Stimulated activated CD4-positive, alpha-beta T cell treated with anti-CD3 and anti-CD28 coated beads, TNF-alpha, amount 100 ng/mL, for 48 hours (primary cell): ENCODE measurements at regions not wholly inside any gene's neighbourhood (a gene's known extent, or its start where the extent isn't known, plus 50 kb on each side); places are given as distances from the start of the nearest gene placed in this dataset.

ENCODE experiments used
- DNase-seq, 3 donors: peaks; one replicate each; pipeline ENCODE4 v3.0.0-alpha.2; 2020; ENCODE audit warnings: low read depth in 3 of 3

DNA sequence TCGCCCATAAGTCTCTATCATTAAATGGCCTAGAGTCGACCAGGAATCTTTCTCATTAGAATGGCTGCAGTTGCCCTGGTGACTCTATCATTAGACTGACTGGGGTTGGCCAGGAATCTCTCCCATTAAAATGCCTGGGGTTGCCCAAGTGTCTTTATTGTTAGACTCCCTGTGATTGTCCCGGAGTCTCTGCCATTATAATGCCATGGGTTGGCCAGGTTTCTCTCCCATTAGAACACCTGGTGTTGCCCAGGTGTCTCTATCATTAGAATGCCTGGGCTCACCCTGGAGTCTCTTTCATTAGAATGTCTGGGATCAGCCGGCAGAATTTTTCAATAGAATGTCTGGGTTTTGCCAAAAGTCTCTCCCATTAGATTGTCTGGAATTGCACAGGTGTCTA lies 1459.3 kb downstream of the UQCRFS1 start:
- DNase-seq = no peak

DNA sequence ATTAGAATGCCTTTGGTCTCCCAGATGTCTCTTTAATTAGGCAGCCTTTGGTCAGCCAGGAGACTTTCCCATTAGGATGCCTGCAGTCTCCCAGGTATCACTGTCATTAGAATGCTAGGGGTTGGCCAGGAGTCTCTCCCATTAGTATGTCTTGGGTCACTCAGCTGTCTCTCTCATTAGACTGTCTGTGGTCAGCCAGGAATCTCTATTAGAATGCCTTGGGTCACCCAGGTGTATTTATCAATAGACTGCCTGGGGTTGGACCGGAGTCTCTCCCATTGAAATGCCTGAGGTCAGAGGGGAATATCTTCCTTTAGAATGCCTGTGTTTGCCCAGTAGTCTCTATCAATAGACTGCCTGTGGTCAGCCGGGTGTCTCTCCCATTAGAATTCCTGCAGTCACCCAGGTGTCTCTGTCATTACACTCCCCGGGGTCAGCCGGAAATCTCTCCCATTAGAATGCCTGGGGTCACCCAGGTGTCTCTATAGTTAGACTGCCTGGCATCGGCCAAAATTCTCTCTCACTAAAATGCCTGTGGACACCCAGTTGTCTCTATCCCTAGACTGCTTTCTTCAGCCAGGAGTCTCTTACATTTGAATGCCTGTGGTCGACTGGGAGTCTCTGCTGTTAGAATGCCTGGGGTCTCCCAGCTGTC lies 1460.3 kb downstream of the UQCRFS1 start:
- DNase-seq = no peak

DNA sequence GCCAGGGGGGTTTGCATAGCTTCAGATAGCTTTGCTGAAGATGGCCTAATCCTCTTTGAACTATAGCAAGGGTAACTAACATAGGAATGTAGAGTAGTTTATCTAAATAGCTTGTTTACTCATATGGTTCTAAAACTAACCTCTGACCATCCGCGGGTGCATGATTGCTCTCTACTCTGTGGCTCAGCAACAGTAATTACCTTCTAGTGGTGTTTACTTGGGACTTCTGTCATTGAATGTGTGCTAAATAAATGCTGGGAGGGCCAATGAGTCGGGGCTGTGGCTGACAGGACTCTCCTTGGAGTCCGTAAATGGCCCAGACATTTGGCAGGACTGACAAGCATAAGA lies 1461.9 kb downstream of the UQCRFS1 start:
- no peak for DNase-seq

GRCh38 chr19:27750391-27751043 lies 1462.4 kb downstream of the UQCRFS1 start:
- DNase-seq = no peak

DNA sequence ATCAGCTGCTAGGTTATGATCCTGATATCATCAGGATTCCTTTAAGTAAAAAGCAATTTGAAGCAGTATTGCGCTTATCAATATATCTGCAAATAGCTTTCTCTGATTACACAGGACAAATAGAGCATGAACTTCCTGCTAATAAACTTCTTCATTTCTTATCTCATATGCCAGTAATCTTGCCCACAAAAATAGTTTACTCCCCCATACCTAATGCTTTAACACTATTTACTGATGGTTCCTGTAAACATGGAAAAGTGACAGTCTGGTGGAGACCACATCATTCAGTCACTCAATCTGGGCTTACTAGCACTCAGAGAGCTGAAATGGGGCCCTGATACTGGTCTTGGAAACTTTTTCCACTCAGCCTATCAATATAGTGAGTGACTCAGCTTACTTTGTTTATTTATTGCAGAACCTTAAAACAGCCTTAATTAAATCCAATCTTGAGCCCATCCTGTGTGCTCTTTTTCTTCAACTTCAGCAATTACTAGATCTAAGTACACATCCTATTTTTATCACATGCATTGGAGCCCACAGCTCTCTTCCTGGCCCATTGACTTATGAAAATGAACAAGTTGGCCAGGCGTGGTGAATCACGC lies 1464.3 kb downstream of the UQCRFS1 start:
- no peak for DNase-seq

DNA sequence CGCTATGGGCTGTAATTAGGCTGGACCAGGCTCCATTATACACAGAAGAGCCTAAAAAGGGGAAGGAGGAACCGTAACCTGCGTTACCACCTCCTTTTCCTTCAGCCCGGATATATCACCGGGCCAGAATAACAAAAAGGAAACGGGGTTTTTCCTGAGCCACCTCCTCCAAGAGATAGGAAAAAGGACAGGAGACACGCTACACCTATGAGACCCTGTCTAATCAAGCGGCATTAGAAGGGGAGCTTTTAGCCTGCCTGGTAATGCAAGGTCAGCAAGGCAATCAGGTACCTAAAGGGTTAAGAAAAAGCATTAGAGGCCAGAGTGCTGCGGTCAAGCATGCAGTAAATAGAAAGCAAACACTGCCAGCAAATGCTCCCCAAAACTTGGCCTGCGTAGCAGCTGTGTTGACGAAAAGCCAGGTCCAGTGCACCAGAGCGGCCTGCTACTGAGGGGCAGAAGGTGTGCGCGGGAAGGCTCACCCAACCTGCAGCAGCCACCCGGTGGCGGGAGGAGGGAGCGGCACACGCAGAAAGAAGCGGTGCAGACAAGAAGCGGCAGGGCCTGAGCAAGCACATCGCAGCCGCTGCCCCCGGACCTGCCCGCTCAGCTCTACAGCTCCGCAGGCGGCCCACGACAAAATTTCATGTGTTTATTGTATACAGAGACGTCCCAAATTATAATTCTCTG lies 1466.1 kb downstream of the UQCRFS1 start:
- DNase-seq = no peak

DNA sequence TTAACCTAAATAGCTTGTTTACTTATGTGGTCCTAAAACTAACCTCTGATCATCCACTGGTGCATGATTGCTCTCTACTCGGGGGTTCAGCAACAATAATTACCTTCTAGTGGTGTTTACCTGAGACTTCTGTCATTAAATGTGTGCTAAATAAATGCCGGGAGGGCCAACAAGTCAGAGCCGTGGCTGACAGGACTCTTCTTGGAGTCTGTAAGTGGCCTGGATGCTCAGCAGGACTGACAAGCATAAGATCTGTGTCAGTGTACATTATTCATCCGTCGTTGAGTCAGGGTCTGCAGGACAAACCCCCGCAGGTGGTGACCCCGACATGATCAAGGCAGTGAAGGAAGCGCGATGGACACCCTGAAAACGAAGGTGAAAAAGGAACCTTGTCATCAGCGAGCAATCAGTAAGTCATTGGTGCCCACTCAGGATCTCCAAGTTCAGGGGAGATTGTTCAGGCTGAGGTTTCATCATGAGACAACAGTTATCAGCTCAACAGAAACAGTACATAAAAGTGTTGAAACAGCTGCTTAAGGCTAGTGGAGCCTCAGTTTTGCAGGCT lies 1466.9 kb downstream of the UQCRFS1 start:
- no peak for DNase-seq

- DNase-seq = no peak
Observed at GRCh38 chr19:27744926-27745768, 1467.8 kb downstream of the UQCRFS1 start.

GRCh38 chr19:27742041-27742440 lies 1470.9 kb downstream of the UQCRFS1 start:
- no peak for DNase-seq

GRCh38 chr19:27741236-27741635 lies 1471.7 kb downstream of the UQCRFS1 start:
- DNase-seq = no peak

- DNase-seq = no peak
Observed at GRCh38 chr19:27740396-27740795, 1472.6 kb downstream of the UQCRFS1 start.

GRCh38 chr19:27738569-27739193 lies 1474.3 kb downstream of the UQCRFS1 start:
- no peak for DNase-seq

DNA sequence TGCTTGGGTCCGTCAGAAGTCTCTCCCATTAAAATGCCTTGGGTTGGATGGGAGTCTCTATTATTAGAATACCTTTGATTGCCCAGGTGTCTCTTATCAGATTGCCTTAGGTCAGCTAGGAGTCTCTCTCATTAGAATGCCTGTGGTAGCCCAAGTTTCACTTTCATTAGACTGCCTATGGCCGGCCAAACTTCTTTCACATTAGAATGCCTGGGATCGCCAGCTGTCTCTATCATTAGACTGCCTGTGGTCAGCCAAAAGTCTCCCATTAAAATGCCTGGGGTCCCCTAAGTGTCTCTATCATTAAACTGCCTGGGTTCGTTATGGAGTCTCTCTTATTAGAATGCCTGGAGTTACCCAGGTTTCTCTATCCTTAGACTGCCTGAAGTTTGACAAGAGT lies 1476.7 kb downstream of the UQCRFS1 start:
- DNase-seq = no peak

DNA sequence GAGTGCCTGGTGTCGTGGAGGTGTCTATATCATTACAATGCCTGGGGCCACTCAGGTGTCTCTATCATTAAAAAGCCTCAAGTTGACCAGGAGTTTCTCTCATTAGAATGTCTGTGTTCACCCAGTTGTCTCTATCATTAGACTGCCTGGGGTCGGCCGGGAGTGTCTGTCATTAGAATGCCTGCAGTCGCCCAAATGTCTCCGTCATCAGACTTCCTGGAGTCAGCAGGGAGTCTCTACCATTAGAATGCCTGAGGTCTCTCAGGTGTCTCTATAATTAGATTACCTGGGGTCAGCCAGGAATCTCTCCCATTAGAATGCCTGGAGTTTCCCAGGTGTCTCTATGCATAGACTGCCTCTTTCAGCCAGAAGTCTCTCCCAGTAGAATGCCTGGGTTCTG lies 1477.6 kb downstream of the UQCRFS1 start:
- no peak for DNase-seq

- no peak for DNase-seq
Observed at GRCh38 chr19:27734496-27735220, 1478.3 kb downstream of the UQCRFS1 start.

DNA sequence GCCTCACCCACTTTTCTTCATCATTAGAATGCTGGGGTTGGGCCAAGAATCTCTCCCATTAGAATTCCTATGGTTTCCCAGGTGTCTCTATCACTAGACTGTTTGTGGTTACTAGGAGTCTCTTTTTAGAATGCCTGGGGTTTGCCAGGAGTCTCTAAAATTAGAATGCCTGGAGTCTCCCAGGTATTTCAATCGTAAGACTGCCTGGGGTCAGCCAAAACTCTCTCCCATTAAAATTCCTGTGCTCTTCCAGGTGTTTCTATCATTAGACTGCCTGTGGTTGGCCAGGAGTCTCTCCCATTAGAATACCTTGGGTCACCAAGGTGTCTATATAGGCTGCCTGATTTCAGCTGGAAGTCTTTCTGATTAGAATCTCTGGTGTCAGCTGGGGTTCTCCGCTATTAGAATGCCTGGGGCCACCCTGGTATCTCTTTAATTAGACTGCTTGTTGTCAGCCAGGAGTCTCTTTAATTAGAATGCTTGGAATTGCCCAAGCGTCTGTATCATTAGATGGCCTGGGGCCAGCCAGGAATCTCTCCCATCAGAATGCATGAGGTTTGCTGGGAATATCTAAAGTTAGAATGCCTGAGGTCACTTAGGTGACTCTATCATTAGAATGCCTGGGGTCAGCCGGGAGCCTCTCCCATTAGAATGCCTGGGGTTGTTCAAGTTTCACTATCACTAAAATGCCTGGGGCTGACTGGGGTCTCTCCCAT lies 1479.2 kb downstream of the UQCRFS1 start:
- no peak for DNase-seq

DNA sequence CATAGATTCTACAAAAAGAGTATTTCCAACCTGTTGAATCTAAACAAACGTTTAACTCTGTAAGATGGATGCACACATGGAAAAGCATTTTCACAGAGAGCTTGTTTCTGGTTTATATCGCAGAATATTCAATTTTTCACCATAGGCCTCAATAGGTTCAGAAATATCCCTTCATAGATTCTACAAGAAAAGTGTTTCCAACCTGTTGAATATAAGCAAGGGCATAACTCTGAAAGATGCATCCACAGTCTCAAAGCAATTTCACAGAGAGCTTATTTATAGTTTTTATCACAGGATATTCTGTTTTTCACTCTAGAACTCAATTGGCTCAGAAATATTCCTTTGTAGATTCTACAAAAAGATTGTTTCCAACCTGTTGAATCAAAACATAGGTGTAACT lies 1483.6 kb downstream of the UQCRFS1 start:
- no peak for DNase-seq

- no peak for DNase-seq
Observed at GRCh38 chr19:27722625-27723024, 1490.3 kb downstream of the UQCRFS1 start.

GRCh38 chr19:27720155-27720554 lies 1492.8 kb downstream of the UQCRFS1 start:
- no peak for DNase-seq

DNA sequence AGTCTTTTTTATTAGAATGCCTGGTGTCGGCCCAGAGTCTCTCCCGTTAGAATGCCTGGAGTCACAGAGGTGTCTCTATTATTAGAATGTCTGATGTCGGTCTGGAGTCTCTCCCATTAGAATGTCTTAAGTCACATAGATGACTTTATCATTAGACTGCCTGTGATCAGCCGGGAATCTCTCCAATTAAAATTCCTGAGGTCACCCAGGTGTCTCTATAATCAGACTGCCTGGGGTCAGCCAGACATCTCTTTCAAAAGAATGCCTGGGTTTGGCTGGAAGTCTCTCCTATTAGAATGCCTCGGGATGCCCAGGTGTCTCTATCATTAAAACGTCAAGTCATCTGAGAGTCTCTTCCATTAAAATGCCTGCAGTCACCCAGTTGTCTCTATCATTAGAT lies 1493.9 kb downstream of the UQCRFS1 start:
- no peak for DNase-seq
